GM21619 (cell line): ENCODE measurements at regions not wholly inside any gene's neighbourhood (a gene's known extent, or its start where the extent isn't known, plus 50 kb on each side); places are given as distances from the start of the nearest gene placed in this dataset.
"Not testable (repeated sequence)": the region's sequence is repeated elsewhere in the genome, so short reads cannot be mapped to it uniquely, and the experiment has no call there.

Source experiments
- ATAC-seq: cut with Tn5 transposase; IDR thresholded peaks from one replicate; pipeline ENCODE4 v1.9.1; 2021; ENCODE audit not compliant: unreplicated experiment

GRCh38 chr5:99081711-99082110, 152.9 kb upstream of the CHD1 start:
- no peak for ATAC-seq

GRCh38 chr5:99076723-99077640, 148.2 kb upstream of the CHD1 start:
- peak; percentile 96 for ATAC-seq

- no peak for ATAC-seq
These were observed 144.0 kb upstream of the CHD1 start for GRCh38 chr5:99072846-99073245.

- ATAC-seq: no peak
These were observed 142.0 kb upstream of the CHD1 start for GRCh38 chr5:99070822-99071221.

GRCh38 chr5:99070362-99070761, 141.6 kb upstream of the CHD1 start:
- ATAC-seq: no peak

GRCh38 chr5:99068944-99069650, 140.3 kb upstream of the CHD1 start:
- peak; percentile 81 for ATAC-seq

GRCh38 chr5:99063737-99064136, 134.9 kb upstream of the CHD1 start:
- no peak for ATAC-seq

- no peak for ATAC-seq
These were observed 132.9 kb upstream of the CHD1 start for GRCh38 chr5:99061711-99062110.

GRCh38 chr5:99061299-99061698, 132.5 kb upstream of the CHD1 start:
- ATAC-seq: no peak

GRCh38 chr5:99060306-99061261, 131.8 kb upstream of the CHD1 start:
- peak; percentile 63 for ATAC-seq

GRCh38 chr5:99059685-99060084, 130.9 kb upstream of the CHD1 start:
- ATAC-seq: peak; percentile 57

GRCh38 chr5:99058466-99058865, 129.7 kb upstream of the CHD1 start:
- no peak for ATAC-seq

- ATAC-seq: no peak
These were observed 126.2 kb upstream of the CHD1 start for GRCh38 chr5:99054972-99055371.

- ATAC-seq: no peak
These were observed 117.1 kb upstream of the CHD1 start for GRCh38 chr5:99045871-99046270.

GRCh38 chr5:99043257-99043656, 114.5 kb upstream of the CHD1 start:
- ATAC-seq: not testable (repeated sequence)

GRCh38 chr5:99037668-99038067, 108.9 kb upstream of the CHD1 start:
- ATAC-seq: no peak

- no peak for ATAC-seq
These were observed 107.1 kb upstream of the CHD1 start for GRCh38 chr5:99035942-99036341.

- ATAC-seq: no peak
These were observed 105.5 kb upstream of the CHD1 start for GRCh38 chr5:99034336-99034735.

GRCh38 chr5:99033014-99033900, 104.5 kb upstream of the CHD1 start:
- no peak for ATAC-seq
